ENCODE measurements at regions not wholly inside any gene's neighbourhood (a gene's known extent, or its start where the extent isn't known, plus 50 kb on each side); places are given as distances from the start of the nearest gene placed in this dataset.

- TF ChIP-seq CTCF (IDR thresholded peaks at IDR 0.05) (no peak), POLR2A (IDR thresholded peaks at IDR 0.05) (no peak)
Observed at GRCh38 chr14:61954306-61954705, 192.1 kb downstream of the SNAPC1 start.
